VCaP (cell line): ENCODE measurements at regions not wholly inside any gene's neighbourhood (a gene's known extent, or its start where the extent isn't known, plus 50 kb on each side); places are given as distances from the start of the nearest gene placed in this dataset.
A peak's percentile ranks its signal among the peaks of the same experiment; 100 is the strongest.

Experiments
- H3K27ac ChIP-seq: fragments of 450-650 bp; 2 replicates; pipeline ENCODE4 v1.5.1; 2017
- CTCF ChIP-seq: fragments of 450-650 bp; conservative IDR thresholded peaks from 2 replicates; pipeline ENCODE4 v1.5.1; 2017; ENCODE audit warnings: mild to moderate bottlenecking, moderate library complexity

GRCh38 chr1:167165948-167166689 lies 54.6 kb upstream of the POU2F1 start:
- TF ChIP-seq CTCF, result no peak
- peak overlapping the region; percentile 78 for H3K27ac ChIP-seq

- no peak for TF ChIP-seq CTCF
- peak overlapping the region; percentile 78 for H3K27ac ChIP-seq
Measured at GRCh38 chr1:167166690-167167075, 54.0 kb upstream of the POU2F1 start.

GRCh38 chr1:167168424-167168823 lies 52.3 kb upstream of the POU2F1 start:
- no peak for TF ChIP-seq CTCF
- H3K27ac ChIP-seq, result no peak overlapping the region

- H3K27ac ChIP-seq, result no peak overlapping the region
- TF ChIP-seq CTCF, result no peak
Measured at GRCh38 chr1:167169642-167170041, 51.0 kb upstream of the POU2F1 start.
